Gastroesophageal sphincter (tissue), 3 donors: ENCODE measurements at regions not wholly inside any gene's neighbourhood (a gene's known extent, or its start where the extent isn't known, plus 50 kb on each side); places are given as distances from the start of the nearest gene placed in this dataset.

Experiments
- EP300 ChIP-seq: sonication (generic); formaldehyde crosslinking; IDR thresholded peaks from one replicate; pipeline ENCODE4 v1.6.1; 2017; ENCODE audit warnings: antibody characterized with exemption, mild to moderate bottlenecking
- POLR2A ChIP-seq, 2 donors: fragments of 450-650 bp; IDR thresholded peaks; one replicate each; pipeline ENCODE4 v1.6.1; 2017; ENCODE audit warnings: antibody characterized with exemption in 2 of 2, mild to moderate bottlenecking in 2 of 2, moderate library complexity in 1 of 2
- TF ChIP-seq, protein P1 (sequence below), 4 experiments: fragments of 200-600 bp in 2 of 4; fragments of 450-650 bp in 2 of 4; sonication (generic) in 1 of 4; IDR thresholded peaks; one replicate each; pipeline ENCODE4 v1.5.1; 2017 to 2019; ENCODE audit warnings: antibody characterized with exemption in 4 of 4, mild to moderate bottlenecking in 2 of 4, moderate library complexity in 2 of 4

DNA sequence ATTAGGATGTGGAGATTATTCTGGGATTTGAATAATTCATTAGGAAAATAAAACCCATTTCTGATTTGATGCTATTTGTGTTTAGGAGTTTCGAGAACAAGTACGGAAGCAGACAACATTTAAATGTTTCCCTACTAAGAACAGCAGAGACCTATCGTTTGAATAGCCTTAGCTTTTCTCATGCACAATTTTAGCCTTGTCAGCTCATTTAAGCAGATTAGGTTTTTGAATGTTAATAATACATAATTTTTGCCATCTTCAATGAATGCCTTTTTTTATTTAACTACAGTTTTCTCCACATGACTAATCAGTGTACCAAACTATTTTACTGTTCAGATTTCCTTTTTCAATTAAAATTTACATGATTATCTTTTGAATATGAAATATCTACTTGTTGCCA is 592.0 kb downstream of the BCKDHB start:
- TF ChIP-seq POLR2A (IDR thresholded peaks at IDR 0.05) (no peak), EP300 (no peak)
- TF ChIP-seq, protein P1, sequence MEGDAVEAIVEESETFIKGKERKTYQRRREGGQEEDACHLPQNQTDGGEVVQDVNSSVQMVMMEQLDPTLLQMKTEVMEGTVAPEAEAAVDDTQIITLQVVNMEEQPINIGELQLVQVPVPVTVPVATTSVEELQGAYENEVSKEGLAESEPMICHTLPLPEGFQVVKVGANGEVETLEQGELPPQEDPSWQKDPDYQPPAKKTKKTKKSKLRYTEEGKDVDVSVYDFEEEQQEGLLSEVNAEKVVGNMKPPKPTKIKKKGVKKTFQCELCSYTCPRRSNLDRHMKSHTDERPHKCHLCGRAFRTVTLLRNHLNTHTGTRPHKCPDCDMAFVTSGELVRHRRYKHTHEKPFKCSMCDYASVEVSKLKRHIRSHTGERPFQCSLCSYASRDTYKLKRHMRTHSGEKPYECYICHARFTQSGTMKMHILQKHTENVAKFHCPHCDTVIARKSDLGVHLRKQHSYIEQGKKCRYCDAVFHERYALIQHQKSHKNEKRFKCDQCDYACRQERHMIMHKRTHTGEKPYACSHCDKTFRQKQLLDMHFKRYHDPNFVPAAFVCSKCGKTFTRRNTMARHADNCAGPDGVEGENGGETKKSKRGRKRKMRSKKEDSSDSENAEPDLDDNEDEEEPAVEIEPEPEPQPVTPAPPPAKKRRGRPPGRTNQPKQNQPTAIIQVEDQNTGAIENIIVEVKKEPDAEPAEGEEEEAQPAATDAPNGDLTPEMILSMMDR (IDR thresholded peaks at IDR 0.05): no peak
